Thymus (tissue), 11 donors: ENCODE measurements at regions not wholly inside any gene's neighbourhood (a gene's known extent, or its start where the extent isn't known, plus 50 kb on each side); places are given as distances from the start of the nearest gene placed in this dataset.

Experiments
- DNase-seq, 9 donors: peaks; one replicate each; pipeline ENCODE4 v3.0.0-alpha.2; 2013; ENCODE audit warnings: low spot score in 9 of 9, low read depth in 6 of 9, missing footprints in 1 of 9
- H3K27ac ChIP-seq, 2 donors: one replicate each; pipeline ENCODE4 v1.5.1; 2013; ENCODE audit warnings: control low read depth in 1 of 2, low read depth in 1 of 2, low read length in 1 of 2, mild to moderate bottlenecking in 1 of 2, moderate library complexity in 1 of 2
- H3K27me3 ChIP-seq, 2 donors: one replicate each; pipeline ENCODE4 v1.5.1; 2013; ENCODE audit warnings: low read length in 1 of 2; ENCODE audit not compliant: control insufficient read depth in 2 of 2, insufficient read depth in 1 of 2
- H3K36me3 ChIP-seq, 2 donors: one replicate each; pipeline ENCODE4 v1.5.1; 2013; ENCODE audit warnings: low read length in 1 of 2, mild to moderate bottlenecking in 1 of 2, moderate library complexity in 1 of 2; ENCODE audit not compliant: control insufficient read depth in 2 of 2, insufficient read depth in 2 of 2
- H3K4me1 ChIP-seq, 2 donors: one replicate each; pipeline ENCODE4 v1.5.1; 2013; ENCODE audit warnings: low read length in 2 of 2; ENCODE audit not compliant: control insufficient read depth in 2 of 2, insufficient read depth in 2 of 2
- H3K4me3 ChIP-seq, 2 donors: one replicate each; pipeline ENCODE4 v1.5.1; 2013; ENCODE audit warnings: low read length in 2 of 2, control low read depth in 1 of 2, mild to moderate bottlenecking in 1 of 2
- H3K9me3 ChIP-seq, 2 donors: one replicate each; pipeline ENCODE4 v1.5.1; 2013; ENCODE audit warnings: low read length in 1 of 2, mild to moderate bottlenecking in 1 of 2; ENCODE audit not compliant: control insufficient read depth in 2 of 2, insufficient read depth in 1 of 2
- WGBS: extraction: QIAGEN DNeasy Blood & Tissue Kit; methylation state at CpG from one replicate; pipeline ENCODE4 v1.1.7; 2013; 5-methylcytosine and 5-hydroxymethylcytosine counted together
- donor health status: healthy.

GRCh38 chr6:122347280-122347679 lies 52.2 kb upstream of the HSF2 start:
- H3K27ac ChIP-seq = no peak overlapping the region
- 65% methylated on average over 2 of the region's 2 CpGs for WGBS
- no peak for DNase-seq

GRCh38 chr6:122347751-122348150 lies 51.7 kb upstream of the HSF2 start:
- H3K4me3 ChIP-seq = no peak overlapping the region
- 87% methylated on average over 4 of the region's 4 CpGs for WGBS

More at GRCh38 chr6:122347280-122347679, 52.2 kb upstream of the HSF2 start:
- Histone ChIP-seq H3K4me1 (no peaks in the 10 kb centered on the region), H3K9me3 (no peaks in the 10 kb centered on the region), H3K4me3 (no peak overlapping the region), H3K27me3 (no peaks in the 10 kb centered on the region), H3K36me3 (no peaks in the 10 kb centered on the region)

More at GRCh38 chr6:122347751-122348150, 51.7 kb upstream of the HSF2 start:
- Histone ChIP-seq H3K4me1 (no peaks in the 10 kb centered on the region), H3K27me3 (no peaks in the 10 kb centered on the region), H3K36me3 (no peaks in the 10 kb centered on the region), H3K27ac (no peak overlapping the region), H3K9me3 (no peaks in the 10 kb centered on the region)
- no peak for DNase-seq
